NCI-H2227 (cell line): ENCODE measurements at regions not wholly inside any gene's neighbourhood (a gene's known extent, or its start where the extent isn't known, plus 50 kb on each side); places are given as distances from the start of the nearest gene placed in this dataset.
"Not testable (repeated sequence)": the region's sequence is repeated elsewhere in the genome, so short reads cannot be mapped to it uniquely, and the experiment has no call there.

Experiments
- DNase-seq: peaks from one replicate; lab custom pipeline; 2025; ENCODE audit not compliant: unreplicated experiment; lab: John Stamatoyannopoulos, UW

- DNase-seq = no peak
Measured at GRCh38 chr7:152947686-152948085, 188.1 kb downstream of the ACTR3B start.

- no peak for DNase-seq
Measured at GRCh38 chr7:152949253-152949652, 189.7 kb downstream of the ACTR3B start.

GRCh38 chr7:152949790-152950189, 190.2 kb downstream of the ACTR3B start:
- DNase-seq = no peak

- no peak for DNase-seq
Measured at GRCh38 chr7:152956006-152956405, 196.5 kb downstream of the ACTR3B start.

- no peak for DNase-seq
Measured at GRCh38 chr7:152959610-152960009, 200.1 kb downstream of the ACTR3B start.

GRCh38 chr7:152961796-152962195, 202.2 kb downstream of the ACTR3B start:
- not testable (repeated sequence) for DNase-seq

GRCh38 chr7:152966189-152966588, 206.6 kb downstream of the ACTR3B start:
- no peak for DNase-seq

GRCh38 chr7:152967958-152968357, 208.4 kb downstream of the ACTR3B start:
- no peak for DNase-seq

- DNase-seq = no peak
Measured at GRCh38 chr7:152968514-152968913, 209.0 kb downstream of the ACTR3B start.

GRCh38 chr7:152969335-152969734, 209.8 kb downstream of the ACTR3B start:
- DNase-seq = no peak

- no peak for DNase-seq
Measured at GRCh38 chr7:152969839-152970238, 210.3 kb downstream of the ACTR3B start.

- DNase-seq = no peak
Measured at GRCh38 chr7:152970481-152970880, 210.9 kb downstream of the ACTR3B start.

GRCh38 chr7:152974577-152974976, 215.0 kb downstream of the ACTR3B start:
- no peak for DNase-seq

- DNase-seq = no peak
Measured at GRCh38 chr7:152975076-152975475, 215.5 kb downstream of the ACTR3B start.

- no peak for DNase-seq
Measured at GRCh38 chr7:152979376-152979775, 219.8 kb downstream of the ACTR3B start.

- no peak for DNase-seq
Measured at GRCh38 chr7:152984421-152984820, 224.9 kb downstream of the ACTR3B start.

GRCh38 chr7:152986376-152986775, 226.8 kb downstream of the ACTR3B start:
- no peak for DNase-seq

- no peak for DNase-seq
Measured at GRCh38 chr7:152987656-152988055, 228.1 kb downstream of the ACTR3B start.

- no peak for DNase-seq
Measured at GRCh38 chr7:152989889-152990380, 230.4 kb downstream of the ACTR3B start.

GRCh38 chr7:152998420-152998819, 238.9 kb downstream of the ACTR3B start:
- DNase-seq = no peak

- DNase-seq = no peak
Measured at GRCh38 chr7:153002115-153002514, 242.6 kb downstream of the ACTR3B start.

- DNase-seq = no peak
Measured at GRCh38 chr7:153002572-153002971, 243.0 kb downstream of the ACTR3B start.

- DNase-seq = no peak
Measured at GRCh38 chr7:153004341-153004740, 244.8 kb downstream of the ACTR3B start.
